Esophagus squamous epithelium (tissue), 5 donors: ENCODE measurements at regions not wholly inside any gene's neighbourhood (a gene's known extent, or its start where the extent isn't known, plus 50 kb on each side); places are given as distances from the start of the nearest gene placed in this dataset.

Source experiments
- DNase-seq: peaks from one replicate; lab custom pipeline; 2025; lab: John Stamatoyannopoulos, UW
- H3K27ac ChIP-seq, 4 donors: fragments of 200-600 bp; sonication (generic); one replicate each; pipeline ENCODE4 v1.5.1; 2016 to 2019; ENCODE audit warnings: mild to moderate bottlenecking in 1 of 4
- H3K27me3 ChIP-seq, 4 donors: fragments of 200-600 bp; sonication (generic); 1 replicate in 3 of 4; 2 replicates in 1 of 4; pipeline versions ENCODE4 v1.5.1 to v1.6.0; 2017 to 2021; ENCODE audit warnings: antibody characterized with exemption in 1 of 4
- H3K36me3 ChIP-seq, 3 donors: fragments of 200-600 bp; sonication (generic); one replicate each; pipeline ENCODE4 v1.5.1; 2016 to 2019
- H3K4me1 ChIP-seq, 3 donors: fragments of 200-600 bp; sonication (generic); one replicate each; pipeline ENCODE4 v1.5.1; 2017 to 2019
- H3K4me3 ChIP-seq, 4 donors: fragments of 200-600 bp; sonication (generic); 1 replicate in 3 of 4; 2 replicates in 1 of 4; pipeline ENCODE4 v1.5.1; 2016 to 2019; ENCODE audit warnings: mild to moderate bottlenecking in 2 of 4, moderate library complexity in 1 of 4
- H3K9me3 ChIP-seq, 3 donors: fragments of 200-600 bp; sonication (generic); one replicate each; pipeline ENCODE4 v1.5.1; 2016 to 2019
- POLR2A ChIP-seq, 4 donors: fragments of 450-650 bp; IDR thresholded peaks; one replicate each; pipeline ENCODE4 v1.6.1; 2017; ENCODE audit warnings: antibody characterized with exemption in 4 of 4, mild to moderate bottlenecking in 4 of 4, moderate library complexity in 3 of 4
- WGBS, 2 donors: methylation state at CpG; one replicate each; pipeline ENCODE4 v1.1.5; 2018; 5-methylcytosine and 5-hydroxymethylcytosine counted together
- intact Hi-C: fragments of 100-400 bp; cut with DNase I; formaldehyde crosslinking; loops from one replicate; pipeline ENCODE4 v1.15.0; 2022
- TF ChIP-seq, protein P1 (sequence below), 6 experiments: fragments of 450-650 bp in 4 of 6; fragments of 200-600 bp in 2 of 6; sonication (generic) in 2 of 6; IDR thresholded peaks; one replicate each; pipeline ENCODE4 v1.5.1; 2016 to 2019; ENCODE audit warnings: antibody characterized with exemption in 6 of 6, mild to moderate bottlenecking in 4 of 6, moderate library complexity in 4 of 6
- donor health status: DM: yes; HTN: yes; CAD: no.

DNA sequence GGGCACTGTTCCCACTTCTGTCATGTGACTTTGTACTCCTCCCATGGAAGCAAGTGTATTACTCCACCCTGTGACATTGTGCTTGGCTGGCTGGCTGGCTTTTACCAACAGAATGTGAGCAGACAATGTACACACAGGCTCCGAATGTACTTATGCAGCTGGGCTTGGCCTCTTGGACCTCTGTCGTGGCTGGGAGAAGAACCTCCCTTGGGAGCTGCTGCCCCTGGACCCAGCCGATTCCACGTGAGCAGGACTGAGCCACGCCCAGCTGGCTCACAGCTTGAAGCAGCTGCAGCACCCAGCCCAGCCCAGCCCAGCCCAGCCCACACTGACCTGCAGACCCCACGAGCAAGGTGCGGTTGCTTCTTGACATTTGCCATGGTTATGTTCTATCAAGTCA is 177.5 kb downstream of the RBFOX3 start:
- no peak overlapping the region for H3K4me3 ChIP-seq
- WGBS, 2 donors = 67% methylated on average over 3 of the region's 7 CpGs; no CpG with 5 or more reads in 1 of the 2 donors
- no peak overlapping the region for H3K27ac ChIP-seq
- DNase-seq = no peak
- no peak for TF ChIP-seq POLR2A (IDR thresholded peaks at IDR 0.05)
- TF ChIP-seq, protein P1, sequence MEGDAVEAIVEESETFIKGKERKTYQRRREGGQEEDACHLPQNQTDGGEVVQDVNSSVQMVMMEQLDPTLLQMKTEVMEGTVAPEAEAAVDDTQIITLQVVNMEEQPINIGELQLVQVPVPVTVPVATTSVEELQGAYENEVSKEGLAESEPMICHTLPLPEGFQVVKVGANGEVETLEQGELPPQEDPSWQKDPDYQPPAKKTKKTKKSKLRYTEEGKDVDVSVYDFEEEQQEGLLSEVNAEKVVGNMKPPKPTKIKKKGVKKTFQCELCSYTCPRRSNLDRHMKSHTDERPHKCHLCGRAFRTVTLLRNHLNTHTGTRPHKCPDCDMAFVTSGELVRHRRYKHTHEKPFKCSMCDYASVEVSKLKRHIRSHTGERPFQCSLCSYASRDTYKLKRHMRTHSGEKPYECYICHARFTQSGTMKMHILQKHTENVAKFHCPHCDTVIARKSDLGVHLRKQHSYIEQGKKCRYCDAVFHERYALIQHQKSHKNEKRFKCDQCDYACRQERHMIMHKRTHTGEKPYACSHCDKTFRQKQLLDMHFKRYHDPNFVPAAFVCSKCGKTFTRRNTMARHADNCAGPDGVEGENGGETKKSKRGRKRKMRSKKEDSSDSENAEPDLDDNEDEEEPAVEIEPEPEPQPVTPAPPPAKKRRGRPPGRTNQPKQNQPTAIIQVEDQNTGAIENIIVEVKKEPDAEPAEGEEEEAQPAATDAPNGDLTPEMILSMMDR (IDR thresholded peaks at IDR 0.05) = no peak
- intact Hi-C loops = no loop called here
- H3K4me1 ChIP-seq = no peaks in the 10 kb centered on the region
- H3K36me3 ChIP-seq = no peaks in the 10 kb centered on the region
- H3K27me3 ChIP-seq = peaks cover 0 to 61% (median 0%) of the 10 kb centered on the region in 4 donors
- no peaks in the 10 kb centered on the region for H3K9me3 ChIP-seq

- Histone ChIP-seq H3K9me3 (no peaks in the 10 kb centered on the region), H3K4me3 (no peak overlapping the region), H3K4me1 (no peaks in the 10 kb centered on the region), H3K36me3 (no peaks in the 10 kb centered on the region), H3K27ac (no peak overlapping the region), H3K27me3 (peaks cover 0 to 53% (median 0%) of the 10 kb centered on the region in 4 donors)
- 79 to 83% methylated on average over 8 of the region's 8 CpGs for WGBS, 2 donors
- TF ChIP-seq, protein P1 (IDR thresholded peaks at IDR 0.05) = no peak
- no peak for TF ChIP-seq POLR2A (IDR thresholded peaks at IDR 0.05)
- no peak for DNase-seq
- intact Hi-C loops = no loop called here
Measured at GRCh38 chr17:79431175-79431574, 179.7 kb downstream of the RBFOX3 start.

GRCh38 chr17:79429864-79430494 is 180.9 kb downstream of the RBFOX3 start:
- H3K9me3 ChIP-seq = no peaks in the 10 kb centered on the region
- no peaks in the 10 kb centered on the region for H3K4me1 ChIP-seq
- no peak overlapping the region for H3K27ac ChIP-seq
- H3K4me3 ChIP-seq = no peak overlapping the region
- DNase-seq = no peak
- 40 to 42% methylated on average over 9 to 11 of the region's 12 CpGs for WGBS, 2 donors
- intact Hi-C loops = no loop called here
- peaks cover 0 to 52% (median 0%) of the 10 kb centered on the region in 4 donors for H3K27me3 ChIP-seq
- TF ChIP-seq POLR2A (IDR thresholded peaks at IDR 0.05) = no peak
- TF ChIP-seq, protein P1 (IDR thresholded peaks at IDR 0.05) = no peak
- H3K36me3 ChIP-seq = no peaks in the 10 kb centered on the region

- TF ChIP-seq, protein P1 (IDR thresholded peaks at IDR 0.05) = no peak
- no peak for TF ChIP-seq POLR2A (IDR thresholded peaks at IDR 0.05)
- Histone ChIP-seq H3K9me3 (no peaks in the 10 kb centered on the region), H3K27me3 (peaks cover 0 to 52% (median 0%) of the 10 kb centered on the region in 4 donors), H3K27ac (no peak overlapping the region), H3K36me3 (no peaks in the 10 kb centered on the region), H3K4me3 (no peak overlapping the region), H3K4me1 (no peaks in the 10 kb centered on the region)
- intact Hi-C loops = no loop called here
- DNase-seq = no peak
- 68 to 73% methylated on average over 5 to 11 of the region's 12 CpGs for WGBS, 2 donors
Measured at GRCh38 chr17:79428988-79429387, 181.9 kb downstream of the RBFOX3 start.

DNA sequence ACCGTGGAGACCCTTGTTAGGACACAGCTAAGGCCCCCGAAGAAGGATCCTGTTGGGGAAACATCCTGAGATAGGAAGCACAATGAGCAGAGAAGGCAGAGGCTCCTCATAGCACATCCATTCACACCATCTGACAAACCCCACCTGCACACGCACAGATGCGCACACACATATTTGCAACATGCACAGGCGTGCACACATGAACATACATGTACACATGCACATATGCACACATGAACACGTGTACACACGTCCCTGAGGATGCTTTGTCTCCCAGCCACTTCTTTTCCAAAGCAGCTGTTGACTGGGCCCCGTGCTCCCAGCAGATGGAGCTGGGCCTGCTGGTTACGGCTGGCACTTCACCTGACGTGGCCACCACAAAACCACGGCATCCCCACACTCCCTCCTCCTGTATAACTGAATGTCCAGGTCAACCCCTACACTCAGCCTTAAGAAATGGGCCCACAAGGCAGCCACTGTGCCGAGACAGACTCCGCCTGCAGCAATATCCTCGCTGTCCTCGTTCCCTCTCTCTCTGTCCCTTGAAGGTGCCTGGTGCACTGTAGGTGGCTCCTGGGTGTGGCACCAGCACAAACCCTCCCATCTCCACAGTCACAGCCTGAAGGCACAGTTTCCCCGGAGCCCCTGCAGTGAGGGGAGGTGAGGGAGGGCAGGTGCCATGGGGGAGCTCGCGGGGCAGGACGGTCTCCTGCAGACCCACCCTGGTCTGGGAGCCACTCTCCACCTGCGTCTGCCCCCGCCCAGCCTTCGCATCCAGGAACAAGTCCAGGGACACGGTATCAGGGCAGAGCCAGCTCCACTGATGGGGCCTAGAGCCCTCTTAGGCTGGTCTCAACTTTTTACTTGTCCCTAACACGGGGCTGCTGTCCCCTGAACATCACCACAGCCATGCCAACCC is 183.0 kb downstream of the RBFOX3 start:
- intact Hi-C loops = no loop called here

More for the DNA sequence above, 183.0 kb downstream of the RBFOX3 start:
- peaks cover 0 to 55% (median 0%) of the 10 kb centered on the region in 4 donors for H3K27me3 ChIP-seq
- H3K4me1 ChIP-seq = no peaks in the 10 kb centered on the region
- no peak overlapping the region for H3K27ac ChIP-seq
- WGBS, 2 donors = 37 to 67% methylated on average over 9 to 11 of the region's 24 CpGs
- no peak overlapping the region for H3K4me3 ChIP-seq
- DNase-seq = no peak
- no peak for TF ChIP-seq POLR2A (IDR thresholded peaks at IDR 0.05)
- TF ChIP-seq, protein P1 (IDR thresholded peaks at IDR 0.05) = no peak
- no peaks in the 10 kb centered on the region for H3K36me3 ChIP-seq
- H3K9me3 ChIP-seq = no peaks in the 10 kb centered on the region
